ENCODE measurements at regions not wholly inside any gene's neighbourhood (a gene's known extent, or its start where the extent isn't known, plus 50 kb on each side); places are given as distances from the start of the nearest gene placed in this dataset.
A peak's percentile ranks its signal among the peaks of the same experiment; 100 is the strongest.
"Not testable (repeated sequence)": the region's sequence is repeated elsewhere in the genome, so short reads cannot be mapped to it uniquely, and the experiment has no call there.

GRCh38 chr3:19022546-19022945 is 125.8 kb upstream of the KCNH8 start:
- H3K27ac Mint-ChIP-seq, result no peak overlapping the region
- H3K36me3 Mint-ChIP-seq, result no peaks in the 10 kb centered on the region
- H3K27me3 Mint-ChIP-seq, result no peaks in the 10 kb centered on the region
- no peaks in the 10 kb centered on the region for H3K9me3 Mint-ChIP-seq
- H3K4me1 Mint-ChIP-seq, result no peaks in the 10 kb centered on the region
- H3K4me3 Mint-ChIP-seq, result no peak overlapping the region
- POLR2A ChIA-PET, result no interaction called here
- DNase-seq (no peak), ATAC-seq (ENCODE audit: low read depth) (no peak)

- Mint-ChIP-seq H3K27ac (no peak overlapping the region), H3K4me1 (no peaks in the 10 kb centered on the region), H3K27me3 (no peaks in the 10 kb centered on the region), H3K36me3 (no peaks in the 10 kb centered on the region), H3K4me3 (no peak overlapping the region), H3K9me3 (no peaks in the 10 kb centered on the region)
- POLR2A ChIA-PET, result no interaction called here
- DNase-seq, result no peak
- no peak for ATAC-seq (ENCODE audit: low read depth)
Observed at GRCh38 chr3:19016851-19017250, 131.5 kb upstream of the KCNH8 start.

GRCh38 chr3:19013879-19014278 is 134.4 kb upstream of the KCNH8 start:
- DNase-seq, result no peak
- POLR2A ChIA-PET, result no interaction called here
- no peaks in the 10 kb centered on the region for H3K4me1 Mint-ChIP-seq
- H3K27me3 Mint-ChIP-seq, result no peaks in the 10 kb centered on the region
- ATAC-seq (ENCODE audit: low read depth), result no peak
- H3K27ac Mint-ChIP-seq, result no peak overlapping the region
- H3K36me3 Mint-ChIP-seq, result no peaks in the 10 kb centered on the region
- H3K9me3 Mint-ChIP-seq, result no peaks in the 10 kb centered on the region
- no peak overlapping the region for H3K4me3 Mint-ChIP-seq

GRCh38 chr3:19012846-19013245 is 135.5 kb upstream of the KCNH8 start:
- Mint-ChIP-seq H3K36me3 (no peaks in the 10 kb centered on the region), H3K4me1 (no peaks in the 10 kb centered on the region), H3K27ac (no peak overlapping the region), H3K4me3 (no peak overlapping the region), H3K9me3 (no peaks in the 10 kb centered on the region), H3K27me3 (no peaks in the 10 kb centered on the region)
- POLR2A ChIA-PET, result no interaction called here
- ATAC-seq (ENCODE audit: low read depth) (no peak), DNase-seq (no peak)

- Mint-ChIP-seq H3K4me3 (no peak overlapping the region), H3K27ac (no peak overlapping the region), H3K9me3 (no peaks in the 10 kb centered on the region), H3K4me1 (no peaks in the 10 kb centered on the region), H3K36me3 (no peaks in the 10 kb centered on the region), H3K27me3 (no peaks in the 10 kb centered on the region)
- ATAC-seq (ENCODE audit: low read depth) (no peak), DNase-seq (no peak)
- POLR2A ChIA-PET, result no interaction called here
Observed at GRCh38 chr3:19002606-19003005, 145.7 kb upstream of the KCNH8 start.

- ATAC-seq (ENCODE audit: low read depth) (no peak), DNase-seq (no peak)
- no peaks in the 10 kb centered on the region for H3K27me3 Mint-ChIP-seq
- H3K4me3 Mint-ChIP-seq, result no peak overlapping the region
- POLR2A ChIA-PET, result no interaction called here
- H3K36me3 Mint-ChIP-seq, result peaks cover 2% of the 10 kb centered on the region
- no peak overlapping the region for H3K27ac Mint-ChIP-seq
- peaks cover 12% of the 10 kb centered on the region for H3K9me3 Mint-ChIP-seq
- H3K4me1 Mint-ChIP-seq, result no peaks in the 10 kb centered on the region
Observed at GRCh38 chr3:18998069-18998468, 150.2 kb upstream of the KCNH8 start.

- DNase-seq, result no peak
Observed at GRCh38 chr3:18992709-18993108, 155.6 kb upstream of the KCNH8 start.

GRCh38 chr3:18989237-18989795 is 159.0 kb upstream of the KCNH8 start:
- Mint-ChIP-seq H3K36me3 (no peaks in the 10 kb centered on the region), H3K4me3 (peak overlapping the region; percentile 58), H3K27ac (no peak overlapping the region), H3K27me3 (peaks cover 10% of the 10 kb centered on the region), H3K9me3 (peaks cover 2% of the 10 kb centered on the region), H3K4me1 (peaks cover 15% of the 10 kb centered on the region)
- POLR2A ChIA-PET, result interaction anchor here (0.6 kb wide), 1 partner anchor 1148 kb away, joined by 3 read pairs; no protein-coding TSS in a partner anchor
- ATAC-seq (ENCODE audit: low read depth) (no peak), DNase-seq (no peak)

More at GRCh38 chr3:18992709-18993108, 155.6 kb upstream of the KCNH8 start:
- Mint-ChIP-seq H3K4me3 (no peak overlapping the region), H3K36me3 (peaks cover 2% of the 10 kb centered on the region), H3K27ac (no peak overlapping the region), H3K9me3 (peaks cover 12% of the 10 kb centered on the region), H3K27me3 (peaks cover 6% of the 10 kb centered on the region), H3K4me1 (peaks cover 15% of the 10 kb centered on the region)
- POLR2A ChIA-PET, result no interaction called here
- ATAC-seq (ENCODE audit: low read depth), result no peak

GRCh38 chr3:18988614-18989229 is 159.6 kb upstream of the KCNH8 start:
- POLR2A ChIA-PET, result interaction anchor here (0.6 kb wide), 2 partner anchors 632 to 1147 kb away, joined by 3 to 5 read pairs; no protein-coding TSS in a partner anchor
- peaks cover 10% of the 10 kb centered on the region for H3K27me3 Mint-ChIP-seq
- DNase-seq, result no peak
- H3K9me3 Mint-ChIP-seq, result peaks cover under 1% of the 10 kb centered on the region
- no peaks in the 10 kb centered on the region for H3K36me3 Mint-ChIP-seq
- no peak overlapping the region for H3K27ac Mint-ChIP-seq
- peak; percentile 71 for ATAC-seq (ENCODE audit: low read depth)
- H3K4me3 Mint-ChIP-seq, result peak overlapping the region; percentile 38
- peaks cover 15% of the 10 kb centered on the region for H3K4me1 Mint-ChIP-seq

GRCh38 chr3:18987862-18988447 is 160.4 kb upstream of the KCNH8 start:
- no peak for ATAC-seq (ENCODE audit: low read depth)
- DNase-seq, result no peak
- H3K27ac Mint-ChIP-seq, result no peak overlapping the region
- H3K4me3 Mint-ChIP-seq, result no peak overlapping the region
- peaks cover 15% of the 10 kb centered on the region for H3K4me1 Mint-ChIP-seq
- no peaks in the 10 kb centered on the region for H3K9me3 Mint-ChIP-seq
- peaks cover 10% of the 10 kb centered on the region for H3K27me3 Mint-ChIP-seq
- no peaks in the 10 kb centered on the region for H3K36me3 Mint-ChIP-seq
- POLR2A ChIA-PET, result no interaction called here

GRCh38 chr3:18987070-18987469 is 161.2 kb upstream of the KCNH8 start:
- Mint-ChIP-seq H3K4me1 (peaks cover 15% of the 10 kb centered on the region), H3K9me3 (no peaks in the 10 kb centered on the region), H3K27ac (no peak overlapping the region), H3K36me3 (no peaks in the 10 kb centered on the region), H3K27me3 (peaks cover 10% of the 10 kb centered on the region), H3K4me3 (no peak overlapping the region)
- no peak for ATAC-seq (ENCODE audit: low read depth)
- no peak for DNase-seq
- POLR2A ChIA-PET, result no interaction called here

- H3K4me1 Mint-ChIP-seq, result peaks cover 1% of the 10 kb centered on the region
- ATAC-seq (ENCODE audit: low read depth) (no peak), DNase-seq (no peak)
- H3K4me3 Mint-ChIP-seq, result no peak overlapping the region
- peaks cover 1% of the 10 kb centered on the region for H3K9me3 Mint-ChIP-seq
- H3K27me3 Mint-ChIP-seq, result peaks cover 11% of the 10 kb centered on the region
- H3K27ac Mint-ChIP-seq, result no peak overlapping the region
- H3K36me3 Mint-ChIP-seq, result no peaks in the 10 kb centered on the region
- POLR2A ChIA-PET, result no interaction called here
Observed at GRCh38 chr3:18982920-18983319, 165.4 kb upstream of the KCNH8 start.

- H3K4me3 Mint-ChIP-seq; DNase-seq; H3K27ac Mint-ChIP-seq; H3K4me1 Mint-ChIP-seq; H3K36me3 Mint-ChIP-seq; POLR2A ChIA-PET; ATAC-seq (ENCODE audit: low read depth); H3K27me3 Mint-ChIP-seq: not testable (repeated sequence)
- peaks cover 11% of the 10 kb centered on the region for H3K9me3 Mint-ChIP-seq
Observed at GRCh38 chr3:18976102-18976501, 172.2 kb upstream of the KCNH8 start.

GRCh38 chr3:18968120-18968519 is 180.2 kb upstream of the KCNH8 start:
- no peaks in the 10 kb centered on the region for H3K36me3 Mint-ChIP-seq
- no peak overlapping the region for H3K27ac Mint-ChIP-seq
- no peaks in the 10 kb centered on the region for H3K27me3 Mint-ChIP-seq
- peaks cover 3% of the 10 kb centered on the region for H3K9me3 Mint-ChIP-seq
- H3K4me3 Mint-ChIP-seq, result no peak overlapping the region
- POLR2A ChIA-PET, result no interaction called here
- no peak for DNase-seq
- H3K4me1 Mint-ChIP-seq, result no peaks in the 10 kb centered on the region
- no peak for ATAC-seq (ENCODE audit: low read depth)

Data from activated naive CD8-positive, alpha-beta T cell treated with anti-CD3 and anti-CD28 coated beads, Interleukin-2, amount 10 ng/mL, durations not matched to agents 7 days and 5 days (primary cell).